ENCODE measurements at regions not wholly inside any gene's neighbourhood (a gene's known extent, or its start where the extent isn't known, plus 50 kb on each side); places are given as distances from the start of the nearest gene placed in this dataset.
"Not testable (repeated sequence)": the region's sequence is repeated elsewhere in the genome, so short reads cannot be mapped to it uniquely, and the experiment has no call there.

DNA sequence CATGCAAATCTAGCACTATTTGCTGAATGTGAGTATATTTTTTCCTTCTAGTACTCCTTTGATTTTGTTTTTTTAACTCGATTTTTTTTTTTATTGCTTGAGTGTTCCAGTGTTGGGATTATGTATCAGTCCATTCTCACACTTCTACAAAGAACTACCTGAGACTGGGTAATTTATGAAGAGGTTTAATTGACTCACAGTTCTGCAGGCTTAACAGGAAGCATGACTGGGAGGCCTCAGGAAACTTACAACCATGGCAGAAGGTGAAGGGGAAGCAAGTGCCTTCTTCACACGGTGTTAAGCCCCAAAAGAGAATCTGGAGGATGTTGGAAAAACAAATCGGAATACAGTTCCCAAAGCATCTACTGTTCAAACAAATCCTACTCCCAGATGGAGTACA, 69.1 kb downstream of the ZNF518B start:
- TF ChIP-seq, protein P1, sequence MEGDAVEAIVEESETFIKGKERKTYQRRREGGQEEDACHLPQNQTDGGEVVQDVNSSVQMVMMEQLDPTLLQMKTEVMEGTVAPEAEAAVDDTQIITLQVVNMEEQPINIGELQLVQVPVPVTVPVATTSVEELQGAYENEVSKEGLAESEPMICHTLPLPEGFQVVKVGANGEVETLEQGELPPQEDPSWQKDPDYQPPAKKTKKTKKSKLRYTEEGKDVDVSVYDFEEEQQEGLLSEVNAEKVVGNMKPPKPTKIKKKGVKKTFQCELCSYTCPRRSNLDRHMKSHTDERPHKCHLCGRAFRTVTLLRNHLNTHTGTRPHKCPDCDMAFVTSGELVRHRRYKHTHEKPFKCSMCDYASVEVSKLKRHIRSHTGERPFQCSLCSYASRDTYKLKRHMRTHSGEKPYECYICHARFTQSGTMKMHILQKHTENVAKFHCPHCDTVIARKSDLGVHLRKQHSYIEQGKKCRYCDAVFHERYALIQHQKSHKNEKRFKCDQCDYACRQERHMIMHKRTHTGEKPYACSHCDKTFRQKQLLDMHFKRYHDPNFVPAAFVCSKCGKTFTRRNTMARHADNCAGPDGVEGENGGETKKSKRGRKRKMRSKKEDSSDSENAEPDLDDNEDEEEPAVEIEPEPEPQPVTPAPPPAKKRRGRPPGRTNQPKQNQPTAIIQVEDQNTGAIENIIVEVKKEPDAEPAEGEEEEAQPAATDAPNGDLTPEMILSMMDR (IDR thresholded peaks at IDR 0.05): not testable (repeated sequence)
- not testable (repeated sequence) for TF ChIP-seq EZH2 (IDR thresholded peaks at IDR 0.05; ENCODE audit: borderline replicate concordance, insufficient read depth, low read depth, low read length, poor library complexity, severe bottlenecking)

All from B cell (primary cell).